Pancreas (tissue), 10 donors: ENCODE measurements at regions not wholly inside any gene's neighbourhood (a gene's known extent, or its start where the extent isn't known, plus 50 kb on each side); places are given as distances from the start of the nearest gene placed in this dataset.

ENCODE experiments used
- ATAC-seq, 4 donors: fragments of 200-7000 bp; cut with Tn5 transposase; one replicate each; pipeline versions ENCODE4 v1.8.0 to v1.9.1; 2020; ENCODE audit warnings: mild to moderate bottlenecking in 4 of 4, moderate library complexity in 4 of 4
- DNase-seq, 6 donors: peaks; one replicate each; pipeline ENCODE4 v3.0.0-alpha.2; 2020
- FAIRE-seq: peaks from 2 replicates; lab custom pipeline; 2012; peaks lifted over from hg19 to GRCh38; lab: Jason Lieb, UNC
- H3K27ac ChIP-seq, 4 donors: fragments of 200-600 bp; sonication (generic); 1 replicate in 3 of 4; 2 replicates in 1 of 4; pipeline versions ENCODE4 v1.5.0 to v1.8.0; 2020
- H3K27me3 ChIP-seq, 4 donors: fragments of 200-600 bp; one replicate each; pipeline ENCODE4 v1.8.0; 2021
- H3K36me3 ChIP-seq, 3 donors: fragments of 200-600 bp; sonication (generic) in 1 of 3; one replicate each; pipeline versions ENCODE4 v1.5.0 to v1.8.0; 2020 to 2021
- H3K4me1 ChIP-seq, 3 donors: fragments of 200-600 bp; one replicate each; pipeline ENCODE4 v1.8.0; 2021
- H3K4me3 ChIP-seq, 4 donors: fragments of 200-600 bp; sonication (generic) in 2 of 4; one replicate each; pipeline versions ENCODE4 v1.5.0 to v1.8.0; 2020 to 2021
- H3K9me3 ChIP-seq, 4 donors: fragments of 200-600 bp; one replicate each; pipeline ENCODE4 v1.8.0; 2021
- CTCF ChIP-seq, 4 donors: fragments of 200-600 bp; sonication (generic) in 3 of 4; IDR thresholded peaks; one replicate each; pipeline versions ENCODE4 v1.5.0 to v1.8.0; 2021; ENCODE audit warnings: antibody characterized with exemption in 4 of 4
- WGBS, 2 donors: extraction: QIAGEN DNeasy Blood & Tissue Kit; methylation state at CpG; one replicate each; pipeline ENCODE4 v1.1.7; 2013; 5-methylcytosine and 5-hydroxymethylcytosine counted together
- intact Hi-C, 3 donors: fragments of 100-400 bp; cut with DNase I; formaldehyde crosslinking; loops; one replicate each; pipeline versions ENCODE4 v1.11.1 to v1.14.2; 2022
- donor health status: healthy with polysubstance abuse.
- donor health status: DM: no; HTN: no; CAD: no; lungs with moderate emphysema.
- donor health status: DM: no; HTN: no; CAD: no.
- donor health status: control.
- donor health status: control.
- donor health status: Bipolar disorder and iron deficiency.
- donor health status: DM: yes; HTN: yes; CAD: no.
- donor health status: DM: no; HTN: no; CAD: no.
- donor health status: DM: no; HTN: no; CAD: no.
- donor health status: DM: yes; HTN: yes; CAD: no.

DNA sequence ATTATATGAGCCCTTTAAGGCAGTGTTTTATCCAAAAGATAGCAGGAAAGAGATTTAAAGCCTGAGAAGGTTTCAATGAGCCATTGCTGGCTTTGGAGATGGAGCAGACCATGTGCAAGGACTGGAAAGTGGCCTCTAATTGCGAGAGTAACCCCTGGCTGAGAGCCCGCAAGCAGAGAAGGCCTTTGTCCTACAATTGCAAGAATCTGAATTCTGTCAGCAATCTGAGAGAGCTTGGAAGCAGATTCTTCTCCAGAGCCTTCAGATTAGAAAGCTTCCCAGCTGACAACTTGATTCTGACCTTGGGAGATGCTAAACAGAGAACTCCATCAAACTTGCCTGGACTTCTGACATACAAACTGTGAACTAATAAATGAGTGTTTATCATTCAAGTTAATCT lies 528.7 kb upstream of the KLF12 start:
- no peaks in the 10 kb centered on the region for H3K27me3 ChIP-seq
- no peak for DNase-seq
- intact Hi-C loops: no loop called here
- no peaks in the 10 kb centered on the region for H3K9me3 ChIP-seq
- H3K4me3 ChIP-seq: no peak overlapping the region
- H3K36me3 ChIP-seq: no peaks in the 10 kb centered on the region
- H3K27ac ChIP-seq: no peak overlapping the region
- FAIRE-seq: no peak
- no peak for TF ChIP-seq CTCF (IDR thresholded peaks at IDR 0.05)
- H3K4me1 ChIP-seq: no peaks in the 10 kb centered on the region
- peak in 1 of 4 donors; percentile 35 for ATAC-seq
- WGBS, 2 donors: 68 to 69% methylated on average over 2 of the region's 2 CpGs

DNA sequence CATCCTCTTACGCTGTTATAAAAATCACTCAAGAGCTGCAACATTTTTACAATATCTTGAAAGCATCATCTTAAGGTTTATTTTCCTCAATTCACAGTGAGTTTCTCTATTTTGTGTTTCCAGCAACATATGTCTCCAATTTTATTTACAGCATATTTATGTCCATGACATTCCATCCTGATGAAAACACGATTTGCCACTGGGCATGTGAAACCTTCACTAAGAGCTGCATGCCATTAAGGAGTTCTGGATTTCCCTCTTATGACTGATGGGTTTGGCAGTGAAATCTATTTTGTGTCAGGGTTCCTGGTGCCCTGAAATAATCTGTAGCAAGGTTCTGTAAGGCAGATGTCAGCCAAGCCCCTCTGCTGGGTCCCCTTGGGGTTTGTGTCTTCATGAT lies 527.6 kb upstream of the KLF12 start:
- Histone ChIP-seq H3K4me3 (no peak overlapping the region), H3K9me3 (no peaks in the 10 kb centered on the region), H3K4me1 (no peaks in the 10 kb centered on the region), H3K27ac (no peak overlapping the region), H3K27me3 (no peaks in the 10 kb centered on the region), H3K36me3 (no peaks in the 10 kb centered on the region)
- 68 to 71% methylated on average over 2 of the region's 2 CpGs for WGBS, 2 donors
- peak in 1 of 4 donors; percentile 12 for ATAC-seq
- DNase-seq: no peak
- TF ChIP-seq CTCF (IDR thresholded peaks at IDR 0.05): no peak
- intact Hi-C loops: no loop called here
- no peak for FAIRE-seq

GRCh38 chr13:74657765-74658164 lies 523.6 kb upstream of the KLF12 start:
- no peaks in the 10 kb centered on the region for H3K4me1 ChIP-seq
- H3K36me3 ChIP-seq: no peaks in the 10 kb centered on the region
- no peak overlapping the region for H3K4me3 ChIP-seq
- WGBS, 2 donors: 45 to 66% methylated on average over 1 of the region's 1 CpG
- intact Hi-C loops: no loop called here
- no peak overlapping the region for H3K27ac ChIP-seq
- no peaks in the 10 kb centered on the region for H3K9me3 ChIP-seq
- no peaks in the 10 kb centered on the region for H3K27me3 ChIP-seq
- no peak for FAIRE-seq
- TF ChIP-seq CTCF (IDR thresholded peaks at IDR 0.05): no peak
- DNase-seq: no peak
- ATAC-seq: no peak

- peak in 1 of 4 donors; percentile 47 for ATAC-seq
- no peak for DNase-seq
- H3K27me3 ChIP-seq: no peaks in the 10 kb centered on the region
- intact Hi-C loops: no loop called here
- H3K27ac ChIP-seq: no peak overlapping the region
- FAIRE-seq: no peak
- H3K36me3 ChIP-seq: no peaks in the 10 kb centered on the region
- no peak overlapping the region for H3K4me3 ChIP-seq
- H3K9me3 ChIP-seq: no peaks in the 10 kb centered on the region
- no peaks in the 10 kb centered on the region for H3K4me1 ChIP-seq
- WGBS, 2 donors: 14 to 19% methylated on average over 1 of the region's 1 CpG
- TF ChIP-seq CTCF (IDR thresholded peaks at IDR 0.05): no peak
Observed at GRCh38 chr13:74651121-74651520, 516.9 kb upstream of the KLF12 start.

GRCh38 chr13:74647991-74648390 lies 513.8 kb upstream of the KLF12 start:
- Histone ChIP-seq H3K4me1 (no peaks in the 10 kb centered on the region), H3K4me3 (no peak overlapping the region), H3K27me3 (no peaks in the 10 kb centered on the region), H3K9me3 (no peaks in the 10 kb centered on the region), H3K36me3 (no peaks in the 10 kb centered on the region), H3K27ac (no peak overlapping the region)
- intact Hi-C loops: no loop called here
- no peak for DNase-seq
- WGBS, 2 donors: 40 to 52% methylated on average over 2 of the region's 2 CpGs
- no peak for FAIRE-seq
- ATAC-seq: no peak
- TF ChIP-seq CTCF (IDR thresholded peaks at IDR 0.05): no peak
